NCI-H526 (cell line): ENCODE measurements at regions not wholly inside any gene's neighbourhood (a gene's known extent, or its start where the extent isn't known, plus 50 kb on each side); places are given as distances from the start of the nearest gene placed in this dataset.
"Not testable (repeated sequence)": the region's sequence is repeated elsewhere in the genome, so short reads cannot be mapped to it uniquely, and the experiment has no call there.

Experiments used
- DNase-seq, 2 experiments: peaks; one replicate each; lab custom pipeline; 2025; lab: John Stamatoyannopoulos, UW

GRCh38 chr10:111267673-111268072, 190.8 kb downstream of the ADRA2A start:
- no peak for DNase-seq

DNA sequence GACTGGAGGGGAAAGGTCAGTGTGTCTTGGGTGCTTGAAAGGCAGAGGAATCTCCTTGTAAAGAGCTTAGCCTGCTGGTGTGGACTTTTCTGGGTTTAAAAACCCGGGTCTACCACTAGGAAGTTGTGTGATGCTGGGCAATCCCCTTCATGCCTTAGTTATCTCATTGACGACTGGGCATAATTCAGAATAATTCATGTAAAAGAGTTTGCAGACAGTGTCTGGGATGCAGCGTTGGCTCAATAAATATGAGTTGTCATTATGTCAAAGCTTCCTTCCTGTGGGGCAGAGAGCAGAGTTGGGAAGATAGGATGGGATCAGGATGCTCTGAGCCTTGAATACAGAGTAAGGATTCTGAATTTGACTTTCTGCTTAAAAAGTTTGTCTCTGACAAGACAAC, 196.4 kb downstream of the ADRA2A start:
- no peak for DNase-seq

- DNase-seq: no peak
Observed at GRCh38 chr10:111273635-111274034, 196.8 kb downstream of the ADRA2A start.

GRCh38 chr10:111275091-111275490, 198.3 kb downstream of the ADRA2A start:
- DNase-seq: no peak

GRCh38 chr10:111277661-111278060, 200.8 kb downstream of the ADRA2A start:
- no peak for DNase-seq

GRCh38 chr10:111278266-111278665, 201.4 kb downstream of the ADRA2A start:
- no peak for DNase-seq

- DNase-seq: no peak
Observed at GRCh38 chr10:111281516-111281915, 204.7 kb downstream of the ADRA2A start.

DNA sequence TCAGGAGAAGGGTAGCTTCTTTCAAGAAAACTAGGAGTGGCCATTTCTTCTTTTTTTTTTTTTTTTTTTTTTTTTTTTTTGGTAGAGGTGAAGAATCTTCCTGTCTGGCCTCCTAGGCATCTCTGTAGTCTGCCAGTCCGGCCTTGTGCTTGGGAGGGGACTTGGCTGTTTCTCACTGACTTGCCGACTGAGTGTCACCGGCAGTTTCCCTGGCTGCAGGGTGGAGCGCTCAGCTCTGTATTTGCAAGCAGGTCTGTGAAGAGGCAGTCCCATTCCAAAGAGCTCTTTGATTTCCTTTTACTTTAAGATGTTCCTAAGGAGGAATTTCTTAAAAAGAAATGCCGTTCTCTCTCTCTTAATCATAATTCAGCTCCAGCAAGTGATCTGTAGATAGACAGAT, 212.6 kb downstream of the ADRA2A start:
- DNase-seq: no peak

- DNase-seq: no peak
Observed at GRCh38 chr10:111290649-111291048, 213.8 kb downstream of the ADRA2A start.

DNA sequence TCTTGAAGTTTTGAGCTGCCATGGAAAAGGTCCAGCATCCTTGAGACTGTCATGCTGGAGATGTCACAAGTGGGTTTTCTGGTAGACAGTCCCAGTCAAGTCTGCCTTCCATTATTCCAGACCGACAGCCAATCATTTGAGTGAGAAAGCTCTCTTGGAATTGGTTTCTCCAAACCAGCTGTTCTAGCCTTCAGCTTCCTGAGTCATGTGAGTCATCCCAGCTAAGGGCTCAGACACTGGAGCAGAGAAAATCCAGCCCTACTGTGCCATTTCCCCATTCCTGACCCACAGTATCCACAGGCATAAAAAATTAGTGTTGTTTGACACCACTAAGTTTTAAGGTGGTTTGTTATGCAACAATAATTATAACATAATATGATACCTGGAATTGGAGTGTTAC, 219.0 kb downstream of the ADRA2A start:
- no peak for DNase-seq

GRCh38 chr10:111297351-111297848, 220.6 kb downstream of the ADRA2A start:
- no peak for DNase-seq

GRCh38 chr10:111298031-111298430, 221.2 kb downstream of the ADRA2A start:
- no peak for DNase-seq

DNA sequence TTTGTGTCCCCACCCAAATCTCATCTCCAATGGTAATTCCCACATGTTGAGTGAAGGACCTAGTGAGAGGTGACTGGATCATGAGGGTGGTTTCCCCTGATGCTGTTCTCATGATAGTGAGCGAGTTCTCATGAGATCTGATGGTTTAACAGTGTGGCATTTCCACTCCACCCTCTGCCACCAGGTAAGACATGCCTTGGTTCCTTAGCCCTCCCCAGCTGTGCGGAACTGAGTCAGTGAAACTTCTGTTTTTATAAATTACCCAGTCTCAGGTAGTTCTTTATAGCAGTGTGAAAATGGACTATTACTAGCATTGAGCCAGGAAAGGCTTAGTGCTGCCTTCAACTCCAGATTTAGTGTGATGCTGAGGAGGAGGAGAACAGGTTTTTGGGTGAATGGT, 222.2 kb downstream of the ADRA2A start:
- no peak for DNase-seq

DNA sequence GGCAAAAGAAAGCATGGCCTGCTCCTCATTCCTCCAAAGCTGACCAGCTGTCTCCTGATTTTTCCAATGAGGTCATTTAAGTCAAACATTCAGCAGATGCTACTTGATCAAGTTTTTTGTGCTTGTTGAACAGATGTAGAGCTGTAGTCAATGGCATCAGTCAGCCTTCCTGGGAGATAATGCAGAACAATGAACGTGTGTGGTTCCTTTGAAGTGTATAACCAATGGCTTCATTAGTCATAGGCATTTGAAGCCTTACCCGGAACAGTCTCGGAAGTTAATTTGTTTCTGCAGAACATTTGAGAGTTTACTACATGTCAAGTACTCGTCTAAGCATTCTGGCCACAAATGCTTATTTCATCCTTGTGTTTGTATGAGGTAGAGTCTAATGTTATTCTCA, 227.1 kb downstream of the ADRA2A start:
- no peak for DNase-seq

GRCh38 chr10:111316722-111317212, 239.9 kb downstream of the ADRA2A start:
- peak in 1 of 2 experiments; percentile 0 for DNase-seq

DNA sequence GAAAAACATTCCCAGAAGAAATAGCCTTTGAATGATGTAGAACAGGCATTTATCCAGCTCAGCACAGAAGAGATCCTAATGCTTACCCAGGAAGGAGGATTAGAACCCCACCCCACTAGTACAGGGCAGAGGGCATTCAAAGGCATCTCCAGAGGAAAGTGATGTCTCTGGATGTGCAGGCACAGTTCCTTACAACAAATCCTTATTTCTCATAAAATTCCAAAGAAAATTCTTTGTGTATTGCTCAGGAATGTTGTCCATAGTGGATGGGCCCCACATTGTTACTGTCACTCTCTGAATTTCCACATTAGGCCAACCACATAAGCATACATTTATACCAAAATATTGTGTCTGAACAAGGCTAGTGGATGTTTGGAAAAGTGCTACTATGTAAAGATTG, 243.0 kb downstream of the ADRA2A start:
- no peak for DNase-seq

DNA sequence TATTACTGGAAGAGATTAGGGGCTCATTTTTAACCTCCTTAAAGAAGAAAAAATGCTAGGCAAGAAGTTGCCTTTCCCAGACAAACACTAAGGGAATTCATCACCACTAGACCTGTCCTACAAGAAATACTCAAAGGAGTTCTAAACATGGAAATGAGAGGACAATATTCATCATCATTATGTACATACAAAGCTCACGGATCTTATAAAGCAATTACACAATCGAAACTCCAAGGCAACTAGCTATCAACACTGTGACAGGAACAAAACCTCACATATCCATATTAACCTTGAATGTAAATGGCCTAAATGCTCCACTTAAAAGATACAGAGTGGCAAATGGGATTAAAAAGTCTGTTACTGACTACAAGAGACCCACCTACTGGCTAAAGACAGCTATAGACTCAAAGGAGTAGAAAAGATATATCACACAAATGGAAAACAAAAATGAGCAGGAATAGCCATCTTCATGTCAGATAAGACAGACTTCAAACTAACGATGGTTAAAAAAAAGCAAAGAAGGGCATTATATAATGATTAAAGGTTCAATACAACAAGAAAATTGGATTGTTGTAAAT, 246.6 kb downstream of the ADRA2A start:
- DNase-seq: no peak

GRCh38 chr10:111332174-111332573, 255.3 kb downstream of the ADRA2A start:
- DNase-seq: not testable (repeated sequence)

- no peak for DNase-seq
Observed at GRCh38 chr10:111335826-111336225, 259.0 kb downstream of the ADRA2A start.

DNA sequence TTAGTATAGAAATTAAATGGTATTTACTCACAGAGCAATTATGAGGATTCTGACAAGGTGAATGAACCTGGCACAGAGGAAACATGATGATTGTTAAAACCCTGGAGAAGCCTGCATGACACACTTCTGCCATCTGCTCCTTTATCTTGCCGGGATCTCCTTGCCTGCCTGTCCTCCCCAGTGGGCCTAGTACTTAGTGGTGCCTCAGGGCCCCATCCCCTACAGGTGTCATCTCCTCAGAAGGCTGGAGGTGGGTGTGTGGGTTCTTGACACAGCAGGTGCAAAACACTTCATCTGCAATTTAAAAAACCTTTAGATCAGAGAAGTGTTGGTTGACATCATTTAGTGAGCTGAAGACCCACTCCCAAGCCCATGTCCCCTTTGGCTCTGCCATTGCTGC, 261.2 kb downstream of the ADRA2A start:
- DNase-seq: no peak

- DNase-seq: no peak
Observed at GRCh38 chr10:111338805-111339204, 262.0 kb downstream of the ADRA2A start.

- no peak for DNase-seq
Observed at GRCh38 chr10:111344804-111345203, 268.0 kb downstream of the ADRA2A start.

DNA sequence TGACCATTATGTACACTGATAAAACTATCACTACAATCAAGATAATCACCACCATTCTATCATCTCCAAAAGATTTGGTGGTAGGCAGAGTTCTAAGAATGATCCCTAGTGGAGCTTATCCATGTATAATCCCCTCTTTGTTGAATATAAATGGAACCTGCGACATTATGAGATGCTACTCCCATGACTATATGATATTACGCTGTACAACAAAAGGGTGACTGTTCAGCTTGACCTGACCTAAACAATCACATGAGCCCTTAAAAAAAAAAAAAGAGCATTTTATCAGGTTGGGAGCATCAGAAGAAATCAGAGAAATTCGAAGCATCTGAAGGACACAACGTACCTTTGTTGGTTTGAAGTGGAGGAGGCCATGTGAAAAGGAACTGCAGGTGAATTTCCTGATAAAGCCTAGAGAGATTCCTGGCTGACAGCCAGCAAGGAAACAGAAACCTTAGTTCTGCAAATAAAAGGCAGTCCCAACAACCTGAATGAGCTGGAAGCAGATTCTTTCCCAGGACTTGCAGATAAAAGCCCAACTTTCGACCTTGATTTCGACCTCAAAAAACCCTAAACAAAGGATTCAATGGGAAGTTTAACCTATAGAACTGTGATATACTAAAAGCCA, 270.7 kb downstream of the ADRA2A start:
- DNase-seq: no peak

DNA sequence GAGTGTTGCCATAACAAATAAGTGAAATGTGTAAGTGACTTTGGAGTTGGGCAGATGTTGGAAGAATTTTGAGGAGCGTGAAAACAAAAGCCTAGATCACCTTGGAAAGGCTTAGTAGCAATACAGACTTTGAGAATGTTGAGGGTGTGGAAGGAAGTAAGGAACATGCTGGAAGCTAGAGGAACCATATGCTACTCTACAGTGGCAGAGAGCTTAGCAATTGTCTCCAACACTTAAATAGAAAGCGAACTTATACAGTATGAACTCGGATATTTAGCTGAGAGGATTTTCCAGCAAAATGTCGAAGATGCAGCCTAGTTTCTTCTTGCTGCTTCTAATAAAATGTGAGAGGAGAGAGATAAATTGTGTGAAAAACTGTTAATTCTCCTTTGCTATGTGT, 271.2 kb downstream of the ADRA2A start:
- DNase-seq: no peak
